Colonic mucosa (tissue), 4 donors: ENCODE measurements at regions not wholly inside any gene's neighbourhood (a gene's known extent, or its start where the extent isn't known, plus 50 kb on each side); places are given as distances from the start of the nearest gene placed in this dataset.

Experiments used
- DNase-seq: peaks from one replicate; pipeline ENCODE4 v3.0.0-alpha.2; 2020
- H3K27ac ChIP-seq: fragments of 200-600 bp; one replicate; pipeline ENCODE4 v1.8.0; 2021
- H3K27me3 ChIP-seq: fragments of 200-600 bp; one replicate; pipeline ENCODE4 v1.8.0; 2021
- H3K36me3 ChIP-seq: fragments of 200-600 bp; one replicate; pipeline ENCODE4 v1.8.0; 2021
- H3K4me1 ChIP-seq: fragments of 200-600 bp; one replicate; pipeline ENCODE4 v1.8.0; 2021; ENCODE audit warnings: mild to moderate bottlenecking
- H3K4me3 ChIP-seq: fragments of 200-600 bp; one replicate; pipeline ENCODE4 v1.8.0; 2021
- H3K9ac ChIP-seq, 2 donors: one replicate each; pipeline ENCODE4 v1.7.0; 2013; ENCODE audit warnings: control low read depth in 2 of 2, low read depth in 2 of 2, low read length in 2 of 2
- H3K9me3 ChIP-seq: fragments of 200-600 bp; one replicate; pipeline ENCODE4 v1.8.0; 2021
- CTCF ChIP-seq: fragments of 200-600 bp; IDR thresholded peaks from one replicate; pipeline ENCODE4 v1.8.0; 2022; ENCODE audit warnings: antibody characterized with exemption, mild to moderate bottlenecking
- intact Hi-C: fragments of 100-400 bp; cut with DNase I; formaldehyde crosslinking; loops from one replicate; pipeline ENCODE4 v1.14.1; 2022
- donor health status: healthy.
- donor health status: DM: no; HTN: no; CAD: no.
- donor health status: DM: no; HTN: no; CAD: no.

GRCh38 chr22:47847131-47847890 is 1084.9 kb downstream of the TBC1D22A start:
- DNase-seq: no peak
- Histone ChIP-seq H3K36me3 (no peaks in the 10 kb centered on the region), H3K27ac (no peak overlapping the region), H3K9me3 (no peaks in the 10 kb centered on the region), H3K9ac (no peak overlapping the region), H3K4me3 (no peak overlapping the region), H3K4me1 (no peaks in the 10 kb centered on the region), H3K27me3 (no peaks in the 10 kb centered on the region)
- TF ChIP-seq CTCF: no peak
- intact Hi-C loops: no loop called here

- no peaks in the 10 kb centered on the region for H3K9me3 ChIP-seq
- no peak for TF ChIP-seq CTCF
- H3K36me3 ChIP-seq: no peaks in the 10 kb centered on the region
- H3K4me1 ChIP-seq: no peaks in the 10 kb centered on the region
- no peak for DNase-seq
- intact Hi-C loops: no loop called here
- no peaks in the 10 kb centered on the region for H3K27me3 ChIP-seq
- H3K4me3 ChIP-seq: no peak overlapping the region
- no peak overlapping the region for H3K27ac ChIP-seq
- H3K9ac ChIP-seq: no peak overlapping the region
Observed at GRCh38 chr22:47846206-47846605, 1083.8 kb downstream of the TBC1D22A start.

GRCh38 chr22:47842119-47842518 is 1079.7 kb downstream of the TBC1D22A start:
- Histone ChIP-seq H3K36me3 (no peaks in the 10 kb centered on the region), H3K27ac (no peak overlapping the region), H3K9me3 (no peaks in the 10 kb centered on the region), H3K9ac (no peak overlapping the region), H3K4me1 (no peaks in the 10 kb centered on the region), H3K4me3 (no peak overlapping the region), H3K27me3 (no peaks in the 10 kb centered on the region)
- intact Hi-C loops: no loop called here
- no peak for TF ChIP-seq CTCF
- no peak for DNase-seq

- no peaks in the 10 kb centered on the region for H3K9me3 ChIP-seq
- H3K9ac ChIP-seq: no peak overlapping the region
- DNase-seq: no peak
- H3K4me1 ChIP-seq: no peaks in the 10 kb centered on the region
- intact Hi-C loops: no loop called here
- no peak overlapping the region for H3K27ac ChIP-seq
- no peaks in the 10 kb centered on the region for H3K27me3 ChIP-seq
- H3K36me3 ChIP-seq: no peaks in the 10 kb centered on the region
- H3K4me3 ChIP-seq: no peak overlapping the region
- no peak for TF ChIP-seq CTCF
Observed at GRCh38 chr22:47841156-47841555, 1078.7 kb downstream of the TBC1D22A start.

GRCh38 chr22:47839595-47840227 is 1077.3 kb downstream of the TBC1D22A start:
- Histone ChIP-seq H3K27ac (no peak overlapping the region), H3K4me1 (no peaks in the 10 kb centered on the region), H3K9ac (no peak overlapping the region), H3K27me3 (no peaks in the 10 kb centered on the region), H3K4me3 (no peak overlapping the region), H3K36me3 (no peaks in the 10 kb centered on the region), H3K9me3 (no peaks in the 10 kb centered on the region)
- no peak for TF ChIP-seq CTCF
- DNase-seq: no peak
- intact Hi-C loops: no loop called here
